Keratinocyte (primary cell): ENCODE measurements at regions not wholly inside any gene's neighbourhood (a gene's known extent, or its start where the extent isn't known, plus 50 kb on each side); places are given as distances from the start of the nearest gene placed in this dataset.

Experiments used
- CTCF ChIP-seq, 3 experiments: IDR thresholded peaks in 1 of 3; conservative IDR thresholded peaks in 1 of 3; optimal IDR thresholded peaks in 1 of 3; 2 replicates in 2 of 3; 3 replicates in 1 of 3; pipeline versions ENCODE3 to v1.5.1; 2011; ENCODE audit warnings: low read length in 3 of 3, mild to moderate bottlenecking in 3 of 3, moderate library complexity in 2 of 3, control low read depth in 1 of 3, inconsistent platforms in 1 of 3; ENCODE audit not compliant: insufficient read depth in 2 of 3; ENCODE audit errors: extremely low read depth in 1 of 3
- EZH2 ChIP-seq: IDR thresholded peaks from one replicate; pipeline ENCODE4 v1.6.1; 2012; ENCODE audit warnings: inconsistent platforms, mild to moderate bottlenecking, low read length, moderate library complexity

- no peak for TF ChIP-seq CTCF (optimal IDR thresholded peaks at IDR 0.05 in 1 of 3, IDR thresholded peaks at IDR 0.05 in 1 of 3, conservative IDR thresholded peaks at IDR 0.05 in 1 of 3; ENCODE audit: extremely low read depth in 1 of 3, insufficient read depth in 2 of 3, low read length in 3 of 3)
- TF ChIP-seq EZH2 = no peak
These were observed 1606.5 kb downstream of the BRINP3 start for GRCh38 chr1:188871164-188871563.
